ENCODE measurements at regions not wholly inside any gene's neighbourhood (a gene's known extent, or its start where the extent isn't known, plus 50 kb on each side); places are given as distances from the start of the nearest gene placed in this dataset.

DNA sequence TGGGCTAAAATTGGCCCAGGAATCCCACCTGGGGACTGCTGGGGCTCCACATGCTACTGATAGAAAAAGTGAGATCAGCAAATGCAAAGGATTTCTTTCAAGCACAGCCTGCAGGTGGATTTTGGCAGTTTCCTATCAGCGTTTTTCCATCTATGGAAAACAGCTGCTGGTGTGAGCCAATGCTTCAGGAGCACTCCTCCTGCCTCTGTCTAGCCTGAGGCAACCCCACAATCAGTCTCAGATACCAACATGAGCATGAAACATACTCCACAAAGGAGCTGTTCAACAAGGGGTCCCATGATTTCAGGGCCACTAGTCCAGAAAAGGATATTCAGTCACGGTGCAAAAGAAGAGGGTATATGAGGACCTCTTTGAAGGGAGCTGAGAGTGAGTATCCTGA lies 311.5 kb upstream of the THBS1 start:
- H3K27ac ChIP-seq = no peak overlapping the region
- no peak for ATAC-seq (replicated peaks in 6 of 8)
- in situ Hi-C loops (cut with MboI; ENCODE audit: low pct_unique_long_range_greater_than_20kb in 2 of 9, low sequenced_read_pairs in 9 of 9, unreplicated experiment in 9 of 9) = no loop called here
- WGBS, 10 experiments = 40 to 100% (median 91%) methylated on average over 1 to 2 of the region's 2 CpGs; no CpG with 5 or more reads in 4 of the 10 experiments
- H3K4me3 ChIP-seq = no peak overlapping the region
- no peaks in the 10 kb centered on the region for H3K4me1 ChIP-seq (replicated peaks in 1 of 2)

DNA sequence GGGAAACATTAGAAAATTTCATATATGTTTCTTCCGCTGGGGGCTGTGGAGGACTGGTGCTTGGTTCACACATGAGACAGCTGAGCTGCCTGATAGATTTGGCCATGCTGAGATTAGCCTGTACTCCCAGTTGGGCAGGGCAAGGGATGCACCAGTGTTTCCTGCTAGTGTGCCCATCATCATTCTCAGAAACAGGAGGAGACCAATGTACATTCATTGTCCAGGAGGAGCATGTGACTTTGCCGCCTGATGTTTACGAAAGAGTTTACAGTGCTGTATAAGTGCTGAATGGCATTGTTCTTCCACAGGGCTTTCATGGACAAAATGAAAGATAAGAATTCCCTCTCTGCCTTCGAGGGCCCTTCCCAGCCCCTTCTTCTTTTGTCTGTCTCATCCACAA lies 311.1 kb upstream of the THBS1 start:
- WGBS, 10 experiments = 40 to 95% (median 81%) methylated on average over 1 to 3 of the region's 4 CpGs; no CpG with 5 or more reads in 3 of the 10 experiments
- in situ Hi-C loops (cut with MboI; ENCODE audit: low pct_unique_long_range_greater_than_20kb in 2 of 9, low sequenced_read_pairs in 9 of 9, unreplicated experiment in 9 of 9) = no loop called here
- ATAC-seq (replicated peaks in 6 of 8) = no peak
- H3K4me1 ChIP-seq (replicated peaks in 1 of 2) = no peaks in the 10 kb centered on the region
- no peak overlapping the region for H3K4me3 ChIP-seq
- no peak overlapping the region for H3K27ac ChIP-seq

DNA sequence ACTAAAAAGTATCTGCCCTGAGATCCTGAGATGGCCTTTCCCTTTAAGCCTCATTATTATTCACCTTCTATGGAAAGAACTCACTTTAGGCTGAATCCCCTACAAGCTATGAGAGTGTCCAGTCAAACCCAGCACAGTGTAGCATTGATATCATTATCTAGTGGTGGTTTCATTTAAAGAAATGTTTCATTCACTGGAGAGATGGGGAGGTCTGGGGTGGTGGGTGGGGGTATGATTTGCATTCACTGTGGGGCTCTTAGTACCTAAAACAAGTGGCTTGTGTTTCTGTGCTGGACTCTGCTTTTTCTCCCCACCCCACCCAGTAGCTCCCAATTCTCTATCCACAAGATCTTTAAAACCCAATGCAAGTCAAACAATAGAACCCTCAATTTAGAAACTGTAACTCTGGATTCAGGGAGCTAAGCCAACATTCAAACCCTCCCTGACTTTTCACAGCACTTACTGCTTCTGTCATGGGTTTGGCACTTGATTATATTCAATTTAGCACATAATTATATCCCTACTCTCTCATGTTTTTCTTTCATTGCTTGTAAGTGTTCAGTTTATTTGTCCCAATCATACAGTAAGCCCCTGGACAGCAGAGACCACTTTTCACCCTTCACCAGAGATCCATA lies 310.5 kb upstream of the THBS1 start:
- Histone ChIP-seq H3K4me3 (no peak overlapping the region), H3K27ac (no peak overlapping the region), H3K4me1 (replicated peaks in 1 of 2) (no peaks in the 10 kb centered on the region)
- in situ Hi-C loops (cut with MboI; ENCODE audit: low pct_unique_long_range_greater_than_20kb in 2 of 9, low sequenced_read_pairs in 9 of 9, unreplicated experiment in 9 of 9) = no loop called here
- no peak for ATAC-seq (replicated peaks in 6 of 8)

DNA sequence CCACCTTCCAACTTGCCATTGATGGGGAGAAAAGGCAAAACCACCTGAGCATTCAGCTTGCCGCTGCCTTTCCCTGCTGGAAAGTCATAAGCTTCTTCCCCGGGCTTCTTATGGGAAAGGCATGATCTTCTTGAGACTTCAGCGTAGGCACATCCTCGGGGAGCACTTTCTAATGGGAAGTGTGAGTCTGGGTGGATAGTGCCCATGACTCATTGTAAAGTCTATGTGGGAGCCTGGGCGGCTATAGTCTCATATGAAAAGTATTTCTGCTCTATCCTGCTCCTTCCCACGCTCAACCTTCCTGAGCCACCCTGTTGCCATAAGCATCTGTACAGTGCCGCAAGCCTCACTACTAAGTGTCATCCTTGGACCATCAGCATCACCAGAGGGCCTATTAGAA lies 309.9 kb upstream of the THBS1 start:
- in situ Hi-C loops (cut with MboI; ENCODE audit: low pct_unique_long_range_greater_than_20kb in 2 of 9, low sequenced_read_pairs in 9 of 9, unreplicated experiment in 9 of 9) = no loop called here
- 0 to 92% (median 75%) methylated on average over 1 to 6 of the region's 7 CpGs; no CpG with 5 or more reads in 3 of the 10 experiments for WGBS, 10 experiments
- Histone ChIP-seq H3K4me3 (no peak overlapping the region), H3K4me1 (replicated peaks in 1 of 2) (no peaks in the 10 kb centered on the region), H3K27ac (no peak overlapping the region)
- peak in 2 of 8 experiments; percentile 72 to 80 for ATAC-seq (replicated peaks in 6 of 8)

DNA sequence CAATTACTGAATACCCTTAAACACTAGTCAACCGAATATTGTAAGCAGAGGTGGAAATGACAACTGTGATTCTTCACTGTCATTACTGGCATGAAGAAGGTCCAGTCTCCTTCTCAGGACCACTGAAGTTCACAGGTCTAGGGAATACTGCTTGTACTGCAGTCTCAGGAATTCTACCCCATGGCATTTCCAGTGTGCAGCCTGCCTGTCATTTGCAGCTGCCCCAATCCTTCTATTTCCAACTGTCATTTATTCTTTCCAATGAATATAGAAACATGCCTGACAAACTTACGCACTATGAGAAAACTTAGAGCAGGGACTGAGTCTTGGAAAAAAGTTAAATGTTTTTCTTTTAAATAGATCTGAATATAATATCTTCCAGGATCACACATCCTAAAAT lies 308.0 kb upstream of the THBS1 start:
- in situ Hi-C loops (cut with MboI; ENCODE audit: low pct_unique_long_range_greater_than_20kb in 2 of 9, low sequenced_read_pairs in 9 of 9, unreplicated experiment in 9 of 9) = no loop called here
- ATAC-seq (replicated peaks in 6 of 8) = no peak
- no peak overlapping the region for H3K4me3 ChIP-seq
- no peaks in the 10 kb centered on the region for H3K4me1 ChIP-seq (replicated peaks in 1 of 2)
- no peak overlapping the region for H3K27ac ChIP-seq
- WGBS, 10 experiments = 80 to 100% (median 100%) methylated on average over 1 to 2 of the region's 2 CpGs; no CpG with 5 or more reads in 1 of the 10 experiments

DNA sequence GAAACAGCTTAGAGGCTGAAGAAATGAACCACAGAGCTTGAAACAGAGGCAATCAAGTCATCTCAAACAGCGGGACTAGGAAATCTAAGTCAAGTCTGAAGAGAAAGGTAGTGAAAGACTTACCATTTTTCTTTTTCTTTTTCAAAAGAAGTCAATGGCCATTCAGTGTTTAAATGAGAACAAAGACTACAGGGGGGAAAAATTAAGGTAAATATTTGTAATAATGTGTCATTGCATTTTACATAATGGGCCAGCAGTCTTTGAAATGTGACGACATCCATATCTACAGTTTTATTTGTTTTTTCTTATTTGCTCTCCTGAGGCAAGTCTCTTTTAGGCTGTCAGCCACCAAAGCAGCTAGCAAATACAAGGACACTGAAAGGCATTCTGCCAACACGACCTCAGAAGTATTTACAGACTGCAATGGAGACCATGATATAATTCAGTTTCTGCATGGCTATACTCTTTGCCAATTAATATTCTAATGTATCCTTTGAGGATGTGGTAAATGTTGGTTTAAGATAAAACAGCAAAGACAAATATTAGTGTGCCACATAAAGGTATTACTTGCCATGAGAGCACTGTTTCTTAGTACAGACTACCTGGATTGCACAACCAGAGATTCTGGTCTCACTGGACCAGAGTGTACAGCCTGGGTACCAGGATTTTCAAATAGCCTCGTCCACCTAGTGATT lies 307.0 kb upstream of the THBS1 start:
- peak in 1 of 8 experiments; percentile 89 for ATAC-seq (replicated peaks in 6 of 8)
- Histone ChIP-seq H3K27ac (no peak overlapping the region), H3K4me3 (no peak overlapping the region), H3K4me1 (replicated peaks in 1 of 2) (no peaks in the 10 kb centered on the region)
- WGBS, 10 experiments = 37 to 80% (median 65%) methylated on average over 2 to 4 of the region's 4 CpGs
- in situ Hi-C loops (cut with MboI; ENCODE audit: low pct_unique_long_range_greater_than_20kb in 2 of 9, low sequenced_read_pairs in 9 of 9, unreplicated experiment in 9 of 9) = no loop called here

DNA sequence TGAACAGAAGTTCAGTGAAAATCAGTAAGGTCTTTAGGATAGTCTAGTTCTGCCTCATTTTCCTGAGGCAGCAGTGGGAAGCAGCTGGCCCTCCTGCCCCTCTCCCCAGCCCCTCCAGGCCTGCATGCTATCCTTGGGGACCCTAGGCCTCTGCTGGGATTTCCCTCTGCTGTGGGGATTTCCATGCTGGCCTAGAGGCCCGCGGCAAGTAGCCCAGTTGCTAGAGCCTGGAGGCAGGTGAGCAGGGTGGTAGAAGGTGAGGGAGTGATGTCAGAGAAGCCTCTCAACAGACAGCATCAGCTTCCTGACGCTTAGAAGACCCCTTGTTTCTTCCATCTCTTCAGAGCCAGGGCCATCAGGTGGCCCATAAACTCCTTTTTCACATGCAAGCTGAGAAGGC lies 305.8 kb upstream of the THBS1 start:
- 80 to 100% (median 88%) methylated on average over 1 to 2 of the region's 3 CpGs; no CpG with 5 or more reads in 4 of the 10 experiments for WGBS, 10 experiments
- ATAC-seq (replicated peaks in 6 of 8) = no peak

DNA sequence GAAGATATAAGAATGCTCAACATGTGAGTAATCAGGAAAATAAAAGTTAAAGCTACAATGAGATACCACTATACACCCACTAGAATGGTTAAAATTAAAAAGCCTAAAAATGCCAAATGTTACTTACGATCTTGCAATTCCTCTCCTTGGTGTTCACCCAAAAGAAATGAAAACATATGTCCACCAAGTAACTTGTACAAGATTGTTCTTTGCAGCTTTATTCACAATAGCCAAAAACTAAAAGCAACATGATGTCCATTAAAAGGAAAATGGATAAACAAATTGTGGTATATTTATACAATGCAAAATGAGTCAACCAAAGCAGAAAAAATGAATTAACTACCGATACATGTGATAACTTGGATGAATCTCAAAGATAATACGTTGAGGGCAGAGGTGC lies 301.6 kb upstream of the THBS1 start:
- Histone ChIP-seq H3K27ac (no peak overlapping the region), H3K4me1 (replicated peaks in 1 of 2) (no peaks in the 10 kb centered on the region), H3K4me3 (no peak overlapping the region)
- WGBS, 10 experiments = 0 to 89% (median 78%) methylated on average over 2 to 3 of the region's 3 CpGs
- ATAC-seq (replicated peaks in 6 of 8) = no peak
- in situ Hi-C loops (cut with MboI; ENCODE audit: low pct_unique_long_range_greater_than_20kb in 2 of 9, low sequenced_read_pairs in 9 of 9, unreplicated experiment in 9 of 9) = no loop called here

More for the DNA sequence above, 305.8 kb upstream of the THBS1 start:
- H3K4me3 ChIP-seq = no peak overlapping the region
- no peaks in the 10 kb centered on the region for H3K4me1 ChIP-seq (replicated peaks in 1 of 2)
- H3K27ac ChIP-seq = no peak overlapping the region
- in situ Hi-C loops (cut with MboI; ENCODE audit: low pct_unique_long_range_greater_than_20kb in 2 of 9, low sequenced_read_pairs in 9 of 9, unreplicated experiment in 9 of 9) = no loop called here

DNA sequence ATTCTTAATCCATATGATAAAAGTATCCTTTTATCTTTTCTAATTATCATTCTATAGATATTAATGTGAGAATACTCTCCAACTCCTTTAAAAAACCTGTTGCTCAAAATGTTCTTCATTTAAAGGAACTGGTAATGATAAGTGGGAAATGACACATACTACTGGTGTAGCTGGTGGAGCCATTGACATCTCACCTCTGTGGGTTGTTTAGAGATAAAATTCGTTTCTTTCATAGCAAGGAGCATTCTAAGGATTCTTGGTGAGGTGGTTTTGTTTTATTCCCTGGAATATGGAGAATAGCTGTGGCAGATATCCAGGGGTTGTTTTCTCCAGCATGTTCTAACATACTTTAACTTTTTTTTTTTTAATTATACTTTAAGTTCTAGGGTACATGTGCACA lies 299.8 kb upstream of the THBS1 start:
- WGBS, 10 experiments = 80 to 100% (median 100%) methylated on average over 1 of the region's 1 CpG; no CpG with 5 or more reads in 5 of the 10 experiments
- no peak for ATAC-seq (replicated peaks in 6 of 8)
- in situ Hi-C loops (cut with MboI; ENCODE audit: low pct_unique_long_range_greater_than_20kb in 2 of 9, low sequenced_read_pairs in 9 of 9, unreplicated experiment in 9 of 9) = no loop called here
- Histone ChIP-seq H3K27ac (no peak overlapping the region), H3K4me1 (replicated peaks in 1 of 2) (no peaks in the 10 kb centered on the region), H3K4me3 (no peak overlapping the region)

DNA sequence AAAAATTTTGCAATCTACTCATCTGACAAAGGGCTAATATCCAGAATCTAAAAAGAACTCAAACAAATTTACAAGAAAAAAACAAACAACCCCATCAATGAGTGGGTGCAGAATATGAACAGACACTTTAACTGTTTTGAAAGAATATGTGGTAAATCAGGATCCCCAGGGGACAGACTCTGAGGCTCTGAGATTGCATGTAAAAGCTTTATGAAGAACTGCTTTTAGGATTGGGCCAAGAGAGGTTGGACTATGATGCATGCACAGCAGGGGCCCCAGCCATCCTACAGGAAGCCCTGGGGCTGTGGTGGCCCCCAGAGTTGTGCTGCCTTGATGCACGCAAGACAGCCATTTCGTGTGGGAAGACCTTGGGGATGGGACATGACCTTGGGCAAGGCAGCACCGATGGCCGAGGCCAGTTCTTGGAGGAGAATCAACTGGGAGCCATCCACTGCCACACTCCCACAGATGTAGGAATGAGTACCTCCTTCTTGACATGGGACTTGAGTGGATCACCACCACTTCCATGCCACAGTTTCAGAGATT lies 298.1 kb upstream of the THBS1 start:
- ATAC-seq (replicated peaks in 6 of 8) = no peak
- Histone ChIP-seq H3K4me3 (no peak overlapping the region), H3K27ac (no peak overlapping the region), H3K4me1 (replicated peaks in 1 of 2) (no peaks in the 10 kb centered on the region)
- 94 to 100% (median 100%) methylated on average over 1 to 3 of the region's 4 CpGs; no CpG with 5 or more reads in 7 of the 10 experiments for WGBS, 10 experiments
- in situ Hi-C loops (cut with MboI; ENCODE audit: low pct_unique_long_range_greater_than_20kb in 2 of 9, low sequenced_read_pairs in 9 of 9, unreplicated experiment in 9 of 9) = no loop called here

DNA sequence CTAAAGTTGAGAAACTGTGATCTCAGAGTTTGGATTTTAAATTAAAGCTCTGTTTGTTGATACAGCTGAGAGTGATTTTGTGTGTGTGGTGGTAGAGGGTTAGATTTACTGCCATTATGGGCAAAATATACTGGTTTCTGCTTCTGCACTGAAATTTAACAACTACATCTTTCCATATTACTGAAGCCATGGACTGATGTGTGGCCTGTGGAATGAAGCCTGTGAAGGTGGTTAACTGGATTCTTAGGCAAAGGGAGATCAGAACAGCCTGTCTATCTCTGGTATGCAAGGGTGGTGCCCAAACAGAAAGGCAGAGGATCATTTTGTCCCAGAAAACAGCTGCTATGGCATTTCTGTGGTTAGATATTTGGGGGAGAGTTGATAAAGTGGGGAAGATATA lies 297.3 kb upstream of the THBS1 start:
- ATAC-seq (replicated peaks in 6 of 8) = no peak
- Histone ChIP-seq H3K4me1 (replicated peaks in 1 of 2) (no peaks in the 10 kb centered on the region), H3K27ac (no peak overlapping the region), H3K4me3 (no peak overlapping the region)
- in situ Hi-C loops (cut with MboI; ENCODE audit: low pct_unique_long_range_greater_than_20kb in 2 of 9, low sequenced_read_pairs in 9 of 9, unreplicated experiment in 9 of 9) = no loop called here

DNA sequence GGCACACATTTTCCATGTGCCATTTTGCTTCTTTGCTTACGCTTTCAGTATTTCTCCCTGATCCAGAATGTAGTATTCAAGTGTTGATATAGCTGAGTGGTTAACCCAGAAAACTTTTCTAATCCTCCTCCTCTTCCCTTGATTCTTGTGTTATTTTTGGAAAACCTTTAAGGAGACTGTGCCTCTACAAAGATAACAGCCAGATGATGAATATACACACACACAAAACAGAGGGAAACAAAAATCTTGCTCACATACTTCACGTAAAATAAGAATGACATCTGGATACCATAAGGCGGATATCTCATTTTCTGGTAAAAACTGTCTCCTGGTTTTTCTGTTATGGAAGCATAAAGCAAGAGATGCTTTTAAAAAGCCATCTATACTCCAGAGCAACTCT lies 295.8 kb upstream of the THBS1 start:
- Histone ChIP-seq H3K4me1 (replicated peaks in 1 of 2) (no peaks in the 10 kb centered on the region), H3K4me3 (no peak overlapping the region), H3K27ac (no peak overlapping the region)
- in situ Hi-C loops (cut with MboI; ENCODE audit: low pct_unique_long_range_greater_than_20kb in 2 of 9, low sequenced_read_pairs in 9 of 9, unreplicated experiment in 9 of 9) = no loop called here
- ATAC-seq (replicated peaks in 6 of 8) = no peak
- WGBS, 10 experiments = 32 to 100% (median 87%) methylated on average over 2 to 3 of the region's 3 CpGs

DNA sequence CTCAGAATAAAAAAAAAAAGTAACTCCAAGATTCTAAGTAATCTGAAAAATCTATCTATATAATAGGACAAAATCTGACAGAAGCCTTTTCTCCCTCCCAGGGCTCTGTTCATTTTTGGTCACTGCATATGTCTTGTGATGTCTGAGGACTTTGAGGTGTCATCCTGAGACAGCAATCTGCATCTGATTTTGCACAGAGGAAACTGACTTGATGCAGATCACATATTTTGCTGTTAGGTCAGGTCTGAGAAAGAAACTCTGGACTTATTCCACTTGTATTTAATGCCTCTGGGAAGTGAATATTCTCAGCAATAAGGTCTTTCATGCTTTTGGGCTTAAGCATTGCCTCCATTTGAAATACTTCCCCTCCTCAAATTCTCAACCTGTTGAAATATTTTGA lies 295.2 kb upstream of the THBS1 start:
- H3K4me1 ChIP-seq (replicated peaks in 1 of 2) = no peaks in the 10 kb centered on the region
- in situ Hi-C loops (cut with MboI; ENCODE audit: low pct_unique_long_range_greater_than_20kb in 2 of 9, low sequenced_read_pairs in 9 of 9, unreplicated experiment in 9 of 9) = no loop called here
- ATAC-seq (replicated peaks in 6 of 8) = no peak
- H3K4me3 ChIP-seq = no peak overlapping the region
- no peak overlapping the region for H3K27ac ChIP-seq

DNA sequence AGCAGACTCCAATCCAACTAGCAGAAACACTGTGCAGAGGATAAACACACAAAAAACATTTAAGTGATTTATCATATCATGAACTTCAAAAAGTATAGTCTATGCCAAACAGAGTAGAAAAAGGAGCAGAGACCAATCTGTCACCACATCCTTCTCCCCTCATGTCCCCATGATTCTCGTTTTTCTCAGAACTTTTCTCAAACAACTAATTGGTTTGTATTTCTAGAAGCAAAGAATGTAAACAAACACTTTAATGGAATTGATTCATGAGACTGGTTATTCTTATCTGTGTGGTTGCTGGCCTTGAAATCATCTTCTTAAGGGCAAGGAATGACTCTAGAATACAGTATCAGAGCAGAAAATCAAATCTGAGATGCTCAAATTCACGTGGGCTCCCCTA lies 294.2 kb upstream of the THBS1 start:
- Histone ChIP-seq H3K27ac (no peak overlapping the region), H3K4me3 (no peak overlapping the region), H3K4me1 (replicated peaks in 1 of 2) (no peaks in the 10 kb centered on the region)
- 0 to 68% (median 36%) methylated on average over 1 to 2 of the region's 2 CpGs; no CpG with 5 or more reads in 1 of the 10 experiments for WGBS, 10 experiments
- no peak for ATAC-seq (replicated peaks in 6 of 8)
- in situ Hi-C loops (cut with MboI; ENCODE audit: low pct_unique_long_range_greater_than_20kb in 2 of 9, low sequenced_read_pairs in 9 of 9, unreplicated experiment in 9 of 9) = no loop called here
